DND-41 (cell line): ENCODE measurements at regions not wholly inside any gene's neighbourhood (a gene's known extent, or its start where the extent isn't known, plus 50 kb on each side); places are given as distances from the start of the nearest gene placed in this dataset.

Source experiments
- ATAC-seq: fragments of 200-7000 bp; cut with Tn5 transposase; 3 replicates; pipeline ENCODE4 v1.9.1; 2021; ENCODE audit warnings: low read depth; ENCODE audit not compliant: insufficient read depth
- DNase-seq: peaks from one replicate; pipeline ENCODE4 v3.0.0-alpha.2; 2020
- H2AFZ ChIP-seq: 2 replicates; pipeline ENCODE4 v1.6.0; 2012; ENCODE audit warnings: low read depth, low read length
- H3K27ac ChIP-seq: 2 replicates; pipeline ENCODE4 v1.5.1; 2012; ENCODE audit warnings: low read length, inconsistent platforms
- H3K27me3 ChIP-seq: fragments of 200-600 bp; sonication (generic); 2 replicates; pipeline ENCODE4 v1.6.0; 2012; ENCODE audit warnings: low read length, mild to moderate bottlenecking, inconsistent platforms; ENCODE audit not compliant: insufficient read depth, poor library complexity
- H3K36me3 ChIP-seq: 2 replicates; pipeline ENCODE4 v1.5.1; 2012; ENCODE audit warnings: low read length, inconsistent platforms; ENCODE audit not compliant: insufficient read depth
- H3K4me1 ChIP-seq: 2 replicates; pipeline ENCODE4 v1.5.1; 2012; ENCODE audit warnings: mild to moderate bottlenecking, low read length; ENCODE audit not compliant: insufficient read depth
- H3K4me2 ChIP-seq: 2 replicates; pipeline ENCODE4 v1.6.0; 2012; ENCODE audit warnings: mild to moderate bottlenecking, moderate library complexity, low read length, inconsistent platforms; ENCODE audit not compliant: insufficient read depth
- H3K4me3 ChIP-seq, 2 experiments: fragments of 200-600 bp in 1 of 2; shearing (Covaris generic) in 1 of 2; 2 replicates each; pipeline ENCODE4 v1.5.1; 2012 to 2016; ENCODE audit warnings: inconsistent platforms in 2 of 2, low read length in 2 of 2, mild to moderate bottlenecking in 2 of 2, low read depth in 1 of 2, moderate library complexity in 1 of 2
- H3K79me2 ChIP-seq: 2 replicates; pipeline ENCODE4 v1.6.0; 2012; ENCODE audit warnings: low read length, inconsistent platforms; ENCODE audit not compliant: insufficient read depth
- H3K9ac ChIP-seq: 2 replicates; pipeline ENCODE4 v1.6.0; 2012; ENCODE audit warnings: low read depth, mild to moderate bottlenecking, inconsistent platforms, low read length, moderate library complexity
- H3K9me3 ChIP-seq: 2 replicates; pipeline ENCODE4 v1.5.1; 2012; ENCODE audit warnings: low read length, moderate library complexity, mild to moderate bottlenecking, inconsistent platforms; ENCODE audit not compliant: insufficient read depth, severe bottlenecking
- H4K20me1 ChIP-seq: 2 replicates; pipeline ENCODE4 v1.6.0; 2012; ENCODE audit warnings: low read length; ENCODE audit not compliant: insufficient read depth
- CTCF ChIP-seq: IDR thresholded peaks from 2 replicates; pipeline ENCODE4 v1.5.1; 2012; ENCODE audit warnings: borderline replicate concordance, low read length, moderate library complexity, mild to moderate bottlenecking; ENCODE audit not compliant: poor library complexity, severe bottlenecking; ENCODE audit errors: extremely low read depth
- EZH2 ChIP-seq: IDR thresholded peaks from 3 replicates; pipeline ENCODE4 v1.6.1; 2012; ENCODE audit warnings: borderline replicate concordance, low read depth, mild to moderate bottlenecking, moderate library complexity, low read length, inconsistent platforms; ENCODE audit not compliant: severe bottlenecking

GRCh38 chr7:155962191-155962967, 150.1 kb upstream of the SHH start:
- Histone ChIP-seq H3K79me2 (no peaks in the 10 kb centered on the region), H3K27ac (no peak overlapping the region), H3K27me3 (no peaks in the 10 kb centered on the region), H3K9me3 (no peaks in the 10 kb centered on the region), H3K4me2 (no peak overlapping the region), H2AFZ (no peak overlapping the region), H3K9ac (no peak overlapping the region), H4K20me1 (no peaks in the 10 kb centered on the region), H3K36me3 (no peaks in the 10 kb centered on the region), H3K4me3 (no peak overlapping the region), H3K4me1 (no peaks in the 10 kb centered on the region)
- ATAC-seq, result no peak
- DNase-seq, result no peak
- TF ChIP-seq CTCF (no peak), EZH2 (no peak)

DNA sequence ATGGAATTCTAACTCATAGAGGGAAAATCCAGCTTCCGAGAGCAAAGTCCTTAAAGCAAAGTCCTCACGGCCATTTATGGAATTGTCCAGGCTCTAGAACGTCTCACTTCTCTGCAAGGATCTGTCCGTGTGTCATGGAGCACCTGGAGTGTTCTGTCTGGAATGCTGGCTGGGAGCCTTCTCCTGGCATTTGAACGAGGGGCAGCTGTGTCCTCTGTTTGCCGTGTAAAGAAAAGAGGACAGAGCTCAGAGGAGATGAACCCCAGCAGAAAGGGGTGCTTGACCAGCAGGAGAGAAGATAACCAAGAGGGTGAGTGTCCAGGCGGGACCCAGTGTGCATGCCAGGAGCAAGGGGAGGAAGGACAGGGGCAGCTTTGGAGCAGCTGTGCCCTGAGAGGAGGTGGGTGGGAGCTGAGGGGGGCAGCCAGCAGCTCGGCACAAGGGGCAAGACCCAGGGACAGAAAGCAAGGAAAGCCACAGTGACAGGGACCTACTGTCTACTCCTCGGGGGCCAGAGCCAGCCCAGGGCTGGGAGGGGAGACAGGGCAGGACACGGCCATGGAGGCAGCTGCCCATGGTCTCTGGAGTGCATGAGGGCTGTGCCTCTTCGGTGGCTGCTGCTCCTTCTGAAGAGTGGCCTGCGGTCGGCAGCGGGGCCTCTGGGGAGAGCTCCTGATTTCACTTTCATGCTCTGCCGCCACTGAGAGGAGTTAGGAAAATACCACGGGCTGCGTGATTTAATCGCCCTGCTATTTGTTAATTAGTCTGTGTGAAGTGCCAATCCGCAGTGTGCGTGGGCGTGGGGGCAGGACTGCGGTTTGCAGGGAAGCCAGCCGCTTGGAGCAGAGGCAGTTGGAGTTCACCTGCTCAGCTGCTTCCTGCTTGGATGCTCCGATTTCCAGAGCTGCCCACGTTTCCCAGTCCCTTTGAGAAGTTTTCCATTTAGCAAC, 149.3 kb upstream of the SHH start:
- TF ChIP-seq CTCF (no peak), EZH2 (no peak)
- H2AFZ ChIP-seq, result no peak overlapping the region
- no peaks in the 10 kb centered on the region for H3K27me3 ChIP-seq
- no peak overlapping the region for H3K4me3 ChIP-seq
- no peaks in the 10 kb centered on the region for H3K9me3 ChIP-seq
- H3K79me2 ChIP-seq, result no peaks in the 10 kb centered on the region
- no peaks in the 10 kb centered on the region for H3K36me3 ChIP-seq
- ATAC-seq, result no peak
- no peak overlapping the region for H3K9ac ChIP-seq
- no peak overlapping the region for H3K27ac ChIP-seq
- no peaks in the 10 kb centered on the region for H4K20me1 ChIP-seq
- H3K4me2 ChIP-seq, result no peak overlapping the region
- H3K4me1 ChIP-seq, result no peaks in the 10 kb centered on the region
- no peak for DNase-seq

DNA sequence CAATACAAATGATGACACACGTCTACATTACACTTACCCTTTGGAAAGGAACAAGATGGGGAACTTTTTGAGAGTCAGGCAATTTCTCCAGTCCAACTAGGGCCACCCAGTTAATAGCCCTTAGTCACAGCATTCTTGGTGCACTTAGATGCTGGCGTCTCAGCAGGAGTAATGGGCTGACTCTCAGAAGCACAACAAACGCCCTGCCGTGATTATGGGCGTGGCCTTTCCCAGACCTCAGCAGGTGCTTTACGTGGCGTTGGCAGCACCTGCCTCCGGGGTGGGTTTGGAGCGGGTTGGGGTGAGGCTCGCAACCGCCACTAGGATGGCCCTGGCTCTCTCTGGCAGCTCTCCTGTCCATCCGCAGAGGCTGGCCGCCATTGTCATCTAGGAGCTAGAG, 147.6 kb upstream of the SHH start:
- no peak overlapping the region for H3K9ac ChIP-seq
- DNase-seq (no peak), ATAC-seq (no peak)
- H3K4me1 ChIP-seq, result no peaks in the 10 kb centered on the region
- H3K36me3 ChIP-seq, result no peaks in the 10 kb centered on the region
- TF ChIP-seq CTCF (no peak), EZH2 (no peak)
- H2AFZ ChIP-seq, result no peak overlapping the region
- no peaks in the 10 kb centered on the region for H4K20me1 ChIP-seq
- no peak overlapping the region for H3K4me2 ChIP-seq
- no peaks in the 10 kb centered on the region for H3K79me2 ChIP-seq
- H3K4me3 ChIP-seq, result no peak overlapping the region
- H3K9me3 ChIP-seq, result no peaks in the 10 kb centered on the region
- no peaks in the 10 kb centered on the region for H3K27me3 ChIP-seq
- no peak overlapping the region for H3K27ac ChIP-seq
